Stimulated activated CD8-positive, alpha-beta memory T cell treated with anti-CD3 and anti-CD28 coated beads, Interleukin-4, amount 100 ng/mL, for 24 hours (primary cell): ENCODE measurements at regions not wholly inside any gene's neighbourhood (a gene's known extent, or its start where the extent isn't known, plus 50 kb on each side); places are given as distances from the start of the nearest gene placed in this dataset.
"Not testable (repeated sequence)": the region's sequence is repeated elsewhere in the genome, so short reads cannot be mapped to it uniquely, and the experiment has no call there.

Experiments
- DNase-seq: peaks from one replicate; pipeline ENCODE4 v3.0.0-alpha.2; 2020; ENCODE audit warnings: low read depth

DNA sequence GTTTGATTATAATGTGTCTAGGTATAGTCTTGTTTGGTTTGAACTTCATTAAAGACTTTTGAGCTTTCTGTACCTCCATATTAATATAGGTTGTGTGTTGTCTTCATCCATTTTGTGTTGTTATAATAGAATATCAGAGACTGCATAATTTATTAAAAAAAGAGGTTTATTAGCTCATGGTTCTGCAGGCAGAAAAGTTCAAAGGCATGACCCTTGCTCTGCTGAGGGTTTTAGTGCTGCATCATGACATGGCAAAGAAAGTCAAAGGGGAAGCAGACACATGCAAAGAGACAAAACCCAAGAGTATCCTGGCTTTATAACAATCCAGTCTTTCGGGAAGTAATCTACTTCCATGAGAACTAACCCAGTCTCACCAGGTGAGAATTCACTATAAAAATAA, 358.2 kb downstream of the EDEM1 start:
- no peak for DNase-seq

DNA sequence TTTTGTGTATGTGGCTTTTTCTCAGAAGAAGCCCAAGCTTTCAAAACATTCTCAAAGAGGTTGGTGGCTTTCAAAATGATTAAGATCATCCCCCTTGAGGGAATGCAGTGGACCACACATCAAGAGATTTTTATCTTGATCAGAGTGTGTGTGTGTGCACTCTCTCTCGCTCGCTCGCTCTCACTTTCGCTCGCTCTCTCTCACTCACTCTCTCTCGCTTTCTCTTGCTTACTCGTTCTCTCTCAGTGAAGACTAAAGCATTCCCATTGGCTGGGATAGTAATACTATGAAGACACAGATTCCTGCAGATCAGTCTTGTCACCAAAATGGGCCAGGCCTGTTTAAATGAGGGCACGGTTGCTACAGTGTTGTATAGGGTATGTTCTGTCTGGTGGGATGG, 365.7 kb downstream of the EDEM1 start:
- DNase-seq = no peak

- DNase-seq = no peak
Measured at GRCh38 chr3:5554245-5554747, 366.8 kb downstream of the EDEM1 start.

GRCh38 chr3:5560199-5560598, 372.7 kb downstream of the EDEM1 start:
- DNase-seq = no peak

DNA sequence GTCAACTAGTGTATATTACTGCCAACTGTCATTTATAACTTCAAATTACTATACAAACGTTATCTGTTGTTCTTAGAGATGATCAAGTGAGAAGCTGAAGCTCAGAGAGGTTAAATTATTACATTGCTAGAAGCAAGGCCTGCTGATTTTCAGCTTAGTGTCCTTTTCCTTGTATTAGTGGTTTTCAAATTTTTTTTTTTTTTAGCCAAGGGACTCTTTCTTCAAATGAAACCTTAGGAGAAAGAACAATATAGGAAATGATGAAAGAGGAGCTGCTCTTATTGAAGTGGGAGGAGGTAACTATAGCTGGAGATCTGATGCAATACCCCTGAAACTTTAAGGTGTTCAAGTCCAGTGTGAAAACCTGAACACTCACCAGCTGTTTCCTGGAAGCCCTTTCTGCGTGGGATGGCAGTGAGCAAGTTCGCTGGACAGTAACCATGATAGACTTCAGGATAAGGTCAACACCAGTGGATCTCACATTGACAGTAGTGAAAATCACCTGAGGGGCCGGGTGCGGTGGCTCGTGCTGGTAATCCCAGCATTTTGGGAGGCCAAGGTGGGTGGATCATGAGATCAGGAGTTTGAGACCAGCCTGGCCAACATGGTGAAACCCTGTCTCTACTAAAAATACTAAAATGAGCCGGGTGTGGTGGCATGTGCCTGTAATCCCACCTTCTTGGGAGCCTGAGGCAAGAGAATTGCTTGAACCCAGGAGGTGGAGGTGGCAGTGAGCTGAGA, 376.2 kb downstream of the EDEM1 start:
- DNase-seq = no peak

DNA sequence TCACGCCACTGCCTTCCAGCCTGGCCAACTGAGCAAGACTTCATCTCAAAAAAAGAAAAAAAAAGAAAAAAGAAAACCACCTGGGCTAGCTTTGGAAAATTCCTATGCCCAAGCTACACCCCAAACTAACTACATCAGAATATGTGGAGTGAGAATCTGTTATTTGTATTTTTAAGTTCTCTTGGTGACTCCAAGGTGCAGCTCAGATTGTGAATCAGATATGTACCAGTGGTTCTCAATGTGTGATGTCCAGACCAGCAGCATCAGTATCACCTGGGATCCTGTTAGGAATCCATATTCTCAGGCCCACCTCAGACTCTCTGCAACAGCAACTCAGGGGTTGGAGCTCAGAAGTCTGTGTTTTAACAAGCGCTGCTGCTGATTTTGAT, 376.8 kb downstream of the EDEM1 start:
- no peak for DNase-seq

GRCh38 chr3:5565026-5565425, 377.5 kb downstream of the EDEM1 start:
- no peak for DNase-seq

GRCh38 chr3:5567113-5567512, 379.6 kb downstream of the EDEM1 start:
- no peak for DNase-seq

- DNase-seq = no peak
Measured at GRCh38 chr3:5568451-5568850, 380.9 kb downstream of the EDEM1 start.

GRCh38 chr3:5569152-5569551, 381.6 kb downstream of the EDEM1 start:
- DNase-seq = no peak

DNA sequence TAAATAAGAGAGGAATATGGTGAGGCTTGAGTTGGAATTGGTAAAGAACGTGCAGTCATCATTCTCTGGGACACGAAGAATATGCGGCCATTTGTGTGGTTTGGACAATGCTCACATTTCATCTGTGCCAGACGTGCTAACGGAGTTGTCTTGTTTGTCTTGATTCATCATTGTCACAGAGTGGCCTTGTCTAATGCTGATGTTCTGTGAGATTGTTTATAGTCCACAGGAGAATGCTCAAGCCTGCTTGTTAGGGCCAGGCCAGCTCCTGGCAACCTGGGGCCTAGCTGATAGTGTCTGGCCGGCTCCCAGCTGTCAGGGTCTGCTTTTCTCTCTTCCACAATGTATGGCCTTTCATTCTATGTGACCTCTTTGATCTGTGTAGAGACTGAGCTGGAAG, 384.7 kb downstream of the EDEM1 start:
- DNase-seq = no peak

DNA sequence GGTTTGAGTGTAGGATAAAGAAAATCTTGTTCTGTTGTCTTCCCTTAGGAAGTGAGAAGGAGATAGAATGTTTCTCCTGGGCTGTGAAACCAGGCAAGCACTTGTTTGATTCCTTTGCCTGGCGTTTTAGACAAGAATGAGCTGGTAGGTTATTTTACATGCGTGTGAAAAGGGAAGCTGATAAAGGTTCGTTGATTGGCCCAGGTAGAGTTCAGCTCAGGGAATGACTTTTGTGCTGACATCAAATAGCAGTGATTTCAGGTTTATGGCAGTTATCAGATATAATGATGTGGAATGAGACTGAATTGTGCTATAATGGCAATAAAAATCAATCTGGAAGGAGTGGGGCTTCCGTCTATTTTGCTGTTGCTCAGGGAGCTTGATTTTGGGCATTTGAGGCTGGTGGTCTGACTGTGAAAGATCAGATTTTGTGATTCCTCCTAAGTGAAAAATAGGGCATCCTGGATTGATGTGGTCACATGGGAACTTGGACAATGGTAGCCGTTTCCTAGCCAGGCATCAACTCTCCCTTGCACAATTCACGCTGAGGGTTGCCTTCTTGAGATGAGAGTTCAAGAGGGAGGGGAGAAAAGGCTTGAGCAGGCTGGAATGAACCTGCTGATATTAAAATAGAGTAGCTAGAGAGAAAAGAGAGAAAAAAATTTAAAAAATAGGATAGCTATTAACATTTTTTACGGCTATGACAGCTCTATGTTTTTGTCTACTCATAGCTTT, 388.9 kb downstream of the EDEM1 start:
- no peak for DNase-seq

DNA sequence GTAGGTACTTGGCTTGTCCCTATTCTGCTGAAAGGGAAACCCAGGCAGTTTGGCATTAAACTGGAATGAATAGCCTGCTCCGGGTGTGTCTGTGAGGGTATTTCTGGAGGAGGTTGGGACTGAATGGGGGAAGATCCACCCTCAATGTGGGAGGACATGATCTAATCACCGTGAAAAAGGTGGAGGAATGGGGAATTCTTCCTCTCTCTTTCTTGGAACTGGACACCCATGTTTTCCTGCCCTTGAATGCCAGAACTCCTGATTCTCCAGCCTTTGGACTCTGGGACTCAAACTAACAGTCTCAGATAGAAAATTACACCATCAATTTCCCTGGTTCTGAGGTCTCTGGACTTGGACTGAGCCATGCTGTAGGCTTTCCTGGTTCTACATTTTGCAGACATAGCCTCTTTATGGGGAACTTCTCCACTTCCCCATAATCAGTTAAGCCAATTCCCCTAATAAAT, 391.7 kb downstream of the EDEM1 start:
- no peak for DNase-seq

DNA sequence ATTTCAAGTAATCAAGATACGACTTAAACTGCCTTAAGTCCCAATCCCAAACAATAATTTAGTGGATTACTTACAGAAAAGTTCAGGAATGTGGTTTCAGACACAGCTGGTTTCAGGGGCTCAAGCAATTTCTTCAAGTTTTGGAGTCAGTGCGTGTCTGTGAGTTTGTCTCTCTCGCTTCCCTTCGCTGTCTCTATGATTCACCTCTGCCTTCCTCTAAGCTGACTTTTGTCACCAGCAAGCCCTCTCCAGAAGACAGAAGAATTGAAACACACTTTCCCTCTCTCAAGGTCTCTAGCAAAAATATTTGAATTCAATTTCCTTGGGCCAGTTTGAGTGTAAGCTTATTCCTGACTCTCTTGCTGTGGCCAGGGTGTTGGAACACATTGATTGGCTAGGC, 392.4 kb downstream of the EDEM1 start:
- no peak for DNase-seq

DNA sequence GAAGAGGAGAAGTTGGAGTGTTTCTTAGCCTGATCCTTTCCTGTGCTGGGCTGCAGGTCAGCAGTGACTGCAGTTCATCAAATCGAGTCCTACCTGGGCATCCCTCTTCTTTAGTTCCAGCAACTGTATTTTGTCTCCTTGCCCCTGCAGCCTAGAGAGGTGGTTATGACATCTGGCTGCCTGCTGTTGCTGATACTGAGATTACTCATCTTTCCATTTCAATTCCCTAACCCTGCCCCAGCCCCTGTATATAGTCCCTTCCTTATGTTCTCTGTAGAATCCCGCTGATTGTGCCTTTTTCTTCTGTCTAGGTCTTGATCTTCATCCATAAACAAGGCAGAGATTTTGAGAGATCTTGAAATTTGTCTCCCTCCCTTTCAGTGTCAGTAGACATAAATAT, 393.3 kb downstream of the EDEM1 start:
- no peak for DNase-seq

- DNase-seq = no peak
Measured at GRCh38 chr3:5581743-5582142, 394.2 kb downstream of the EDEM1 start.

- no peak for DNase-seq
Measured at GRCh38 chr3:5583920-5584319, 396.4 kb downstream of the EDEM1 start.

DNA sequence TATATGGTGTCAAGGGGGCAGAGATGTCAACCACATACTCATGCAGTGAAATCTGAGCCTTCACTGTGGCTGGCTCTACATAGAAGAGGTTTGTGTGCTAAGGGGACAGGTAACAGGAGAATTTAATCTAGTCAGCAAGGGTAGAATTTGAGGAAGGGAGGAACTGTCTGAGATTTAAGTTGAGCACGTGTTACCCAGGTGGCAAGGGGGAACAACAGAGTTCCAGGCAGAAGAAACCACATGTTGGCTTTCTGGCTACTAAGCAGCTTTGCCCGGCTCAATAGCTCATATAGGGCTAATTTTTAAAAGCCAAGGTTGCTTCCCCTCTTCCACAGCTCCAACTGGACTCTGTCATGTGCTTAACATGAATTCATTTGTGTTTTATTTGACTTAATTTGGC, 397.6 kb downstream of the EDEM1 start:
- no peak for DNase-seq

GRCh38 chr3:5606884-5607472, 419.5 kb downstream of the EDEM1 start:
- DNase-seq = no peak

GRCh38 chr3:5607581-5607980, 420.1 kb downstream of the EDEM1 start:
- no peak for DNase-seq

DNA sequence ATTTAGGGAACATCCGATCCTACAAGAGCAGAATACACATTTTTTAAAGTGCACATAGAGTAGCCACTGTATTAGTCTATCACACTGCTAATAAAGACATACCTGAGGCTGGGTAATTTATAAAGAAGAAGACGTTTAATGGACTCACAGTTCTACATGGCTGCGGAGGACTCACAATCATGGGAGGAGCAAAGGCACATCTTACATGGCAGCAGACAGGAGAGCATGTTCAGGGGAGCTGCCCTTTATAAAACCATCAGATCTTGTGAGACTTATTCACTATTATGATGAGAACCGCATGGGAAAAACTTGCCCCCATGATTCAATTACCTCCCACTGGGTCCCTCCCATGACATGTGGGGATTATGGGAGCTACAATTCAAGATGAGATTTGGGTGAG, 421.5 kb downstream of the EDEM1 start:
- DNase-seq = not testable (repeated sequence)

DNA sequence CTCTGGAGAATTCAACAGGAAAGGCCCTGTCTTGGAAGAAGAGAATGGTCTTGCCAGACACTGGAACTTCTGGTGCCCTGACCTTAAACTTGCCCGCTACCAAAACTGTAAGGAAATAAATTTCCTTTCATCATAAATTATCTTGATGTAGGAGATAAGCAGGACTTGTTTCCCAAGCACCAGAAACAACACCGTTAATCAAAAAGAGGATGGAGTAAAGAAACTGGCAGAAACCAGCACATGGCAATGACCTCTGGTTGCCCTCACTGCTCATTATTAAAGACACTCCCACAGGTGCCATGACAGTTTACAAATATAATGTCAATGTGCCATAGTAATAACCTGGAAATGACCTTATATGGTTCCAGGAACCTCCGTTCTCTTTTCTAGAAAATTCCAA, 426.1 kb downstream of the EDEM1 start:
- DNase-seq = no peak

- no peak for DNase-seq
Measured at GRCh38 chr3:5616873-5617272, 429.4 kb downstream of the EDEM1 start.
